KMS-11 (cell line): ENCODE measurements at regions not wholly inside any gene's neighbourhood (a gene's known extent, or its start where the extent isn't known, plus 50 kb on each side); places are given as distances from the start of the nearest gene placed in this dataset.
A peak's percentile ranks its signal among the peaks of the same experiment; 100 is the strongest.

ENCODE experiments used
- H2AFZ ChIP-seq: fragments of 200-600 bp; sonication (generic); 2 replicates; pipeline ENCODE4 v1.6.1; 2016; ENCODE audit warnings: antibody characterized with exemption, mixed run types, low read depth
- H3K27ac ChIP-seq: fragments of 200-600 bp; sonication (generic); 2 replicates; pipeline ENCODE4 v1.6.1; 2016; ENCODE audit warnings: mild to moderate bottlenecking, mixed run types
- H3K27me3 ChIP-seq: fragments of 200-600 bp; sonication (generic); 2 replicates; pipeline ENCODE4 v1.6.1; 2017; ENCODE audit warnings: mild to moderate bottlenecking, low read depth, mixed run types, moderate library complexity; ENCODE audit not compliant: insufficient read depth
- H3K36me3 ChIP-seq: fragments of 200-600 bp; sonication (generic); 2 replicates; pipeline ENCODE4 v1.6.1; 2017; ENCODE audit warnings: mild to moderate bottlenecking, mixed run types; ENCODE audit not compliant: insufficient read depth
- H3K4me1 ChIP-seq: fragments of 200-600 bp; sonication (generic); 2 replicates; pipeline ENCODE4 v1.6.1; 2016; ENCODE audit warnings: mild to moderate bottlenecking, low read depth, mixed run types; ENCODE audit not compliant: poor library complexity, severe bottlenecking
- H3K4me2 ChIP-seq: fragments of 200-600 bp; sonication (generic); 2 replicates; pipeline ENCODE4 v1.7.0; 2016; ENCODE audit warnings: mild to moderate bottlenecking, mixed run types
- H3K4me3 ChIP-seq: fragments of 200-600 bp; sonication (generic); IDR thresholded peaks from 2 replicates; pipeline ENCODE4 v1.6.1; 2017; ENCODE audit warnings: low read depth, low read length, mixed read lengths; ENCODE audit not compliant: insufficient read depth
- H3K79me2 ChIP-seq: fragments of 200-600 bp; sonication (generic); 2 replicates; pipeline ENCODE4 v1.6.1; 2016; ENCODE audit warnings: low read depth, mixed run types; ENCODE audit not compliant: insufficient read depth
- H3K9ac ChIP-seq: fragments of 200-600 bp; sonication (generic); 2 replicates; pipeline ENCODE4 v1.6.1; 2016; ENCODE audit warnings: mild to moderate bottlenecking, mixed run types
- H4K20me1 ChIP-seq: fragments of 200-600 bp; sonication (generic); 2 replicates; pipeline ENCODE4 v1.6.1; 2016; ENCODE audit warnings: mild to moderate bottlenecking, mixed run types; ENCODE audit not compliant: insufficient read depth
- CTCF ChIP-seq: fragments of 200-600 bp; sonication (generic); conservative IDR thresholded peaks from 2 replicates; pipeline ENCODE4 v1.6.1; 2017; ENCODE audit warnings: low read depth, mild to moderate bottlenecking, antibody characterized with exemption, low read length, moderate library complexity, mixed read lengths

GRCh38 chr9:85420750-85421149 lies 321.0 kb downstream of the AGTPBP1 start:
- no peaks in the 10 kb centered on the region for H3K4me1 ChIP-seq
- H3K79me2 ChIP-seq = no peaks in the 10 kb centered on the region
- H3K27me3 ChIP-seq = no peaks in the 10 kb centered on the region
- H2AFZ ChIP-seq = peak overlapping the region; percentile 36; the same call in 1 of the 2 replicates
- H3K27ac ChIP-seq = no peak overlapping the region
- H3K36me3 ChIP-seq = no peaks in the 10 kb centered on the region
- TF ChIP-seq CTCF = no peak
- H3K4me2 ChIP-seq = peak overlapping the region; percentile 60; the same call in 1 of the 2 replicates
- no peaks in the 10 kb centered on the region for H4K20me1 ChIP-seq
- no peak overlapping the region for H3K4me3 ChIP-seq
- no peak overlapping the region for H3K9ac ChIP-seq

GRCh38 chr9:85417674-85418073 lies 324.1 kb downstream of the AGTPBP1 start:
- H3K4me1 ChIP-seq = no peaks in the 10 kb centered on the region
- H3K27ac ChIP-seq = no peak overlapping the region
- TF ChIP-seq CTCF = no peak
- no peak overlapping the region for H3K4me3 ChIP-seq
- H4K20me1 ChIP-seq = no peaks in the 10 kb centered on the region
- no peak overlapping the region for H2AFZ ChIP-seq
- H3K27me3 ChIP-seq = no peaks in the 10 kb centered on the region
- H3K79me2 ChIP-seq = no peaks in the 10 kb centered on the region
- H3K36me3 ChIP-seq = no peaks in the 10 kb centered on the region
- H3K9ac ChIP-seq = no peak overlapping the region
- no peak overlapping the region for H3K4me2 ChIP-seq

- Histone ChIP-seq H3K36me3 (no peaks in the 10 kb centered on the region), H3K27me3 (no peaks in the 10 kb centered on the region), H4K20me1 (no peaks in the 10 kb centered on the region), H3K4me1 (no peaks in the 10 kb centered on the region), H3K4me2 (no peak overlapping the region), H3K79me2 (no peaks in the 10 kb centered on the region), H3K27ac (no peak overlapping the region), H2AFZ (no peak overlapping the region), H3K9ac (no peak overlapping the region), H3K4me3 (no peak overlapping the region)
- TF ChIP-seq CTCF = no peak
These were observed 325.0 kb downstream of the AGTPBP1 start for GRCh38 chr9:85416715-85417114.

GRCh38 chr9:85414390-85414789 lies 327.4 kb downstream of the AGTPBP1 start:
- no peaks in the 10 kb centered on the region for H3K27me3 ChIP-seq
- H3K4me3 ChIP-seq = no peak overlapping the region
- no peak overlapping the region for H2AFZ ChIP-seq
- no peak for TF ChIP-seq CTCF
- no peak overlapping the region for H3K4me2 ChIP-seq
- H3K79me2 ChIP-seq = no peaks in the 10 kb centered on the region
- no peaks in the 10 kb centered on the region for H3K4me1 ChIP-seq
- H3K9ac ChIP-seq = no peak overlapping the region
- no peak overlapping the region for H3K27ac ChIP-seq
- H3K36me3 ChIP-seq = no peaks in the 10 kb centered on the region
- H4K20me1 ChIP-seq = no peaks in the 10 kb centered on the region

GRCh38 chr9:85408494-85408893 lies 333.3 kb downstream of the AGTPBP1 start:
- no peak overlapping the region for H3K4me2 ChIP-seq
- no peaks in the 10 kb centered on the region for H3K79me2 ChIP-seq
- H3K4me3 ChIP-seq = no peak overlapping the region
- H2AFZ ChIP-seq = no peak overlapping the region
- no peak for TF ChIP-seq CTCF
- H3K9ac ChIP-seq = no peak overlapping the region
- H3K4me1 ChIP-seq = no peaks in the 10 kb centered on the region
- no peaks in the 10 kb centered on the region for H3K27me3 ChIP-seq
- no peaks in the 10 kb centered on the region for H3K36me3 ChIP-seq
- no peaks in the 10 kb centered on the region for H4K20me1 ChIP-seq
- H3K27ac ChIP-seq = no peak overlapping the region
